ENCODE measurements at regions not wholly inside any gene's neighbourhood (a gene's known extent, or its start where the extent isn't known, plus 50 kb on each side); places are given as distances from the start of the nearest gene placed in this dataset.

DNA sequence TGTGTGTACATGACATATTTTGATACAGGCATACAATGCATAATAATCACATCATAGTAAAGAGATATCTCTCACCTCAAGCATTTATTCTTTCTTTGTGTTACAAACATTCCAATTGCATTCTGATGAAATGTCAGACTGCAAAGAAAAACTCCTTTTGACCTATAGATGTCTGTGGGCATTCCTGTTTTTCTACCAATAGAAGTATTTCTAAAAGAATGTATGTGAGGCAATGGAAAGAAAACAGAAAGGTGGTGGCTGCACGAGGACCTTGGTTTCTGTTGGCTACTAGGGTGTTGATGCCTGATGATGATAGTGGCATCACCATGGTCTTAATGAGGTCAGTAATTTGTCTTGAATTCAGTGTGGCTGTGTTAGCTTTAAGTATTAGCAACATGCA, 137.0 kb upstream of the ANO3 start:
- DNase-seq, result no peak

DNA sequence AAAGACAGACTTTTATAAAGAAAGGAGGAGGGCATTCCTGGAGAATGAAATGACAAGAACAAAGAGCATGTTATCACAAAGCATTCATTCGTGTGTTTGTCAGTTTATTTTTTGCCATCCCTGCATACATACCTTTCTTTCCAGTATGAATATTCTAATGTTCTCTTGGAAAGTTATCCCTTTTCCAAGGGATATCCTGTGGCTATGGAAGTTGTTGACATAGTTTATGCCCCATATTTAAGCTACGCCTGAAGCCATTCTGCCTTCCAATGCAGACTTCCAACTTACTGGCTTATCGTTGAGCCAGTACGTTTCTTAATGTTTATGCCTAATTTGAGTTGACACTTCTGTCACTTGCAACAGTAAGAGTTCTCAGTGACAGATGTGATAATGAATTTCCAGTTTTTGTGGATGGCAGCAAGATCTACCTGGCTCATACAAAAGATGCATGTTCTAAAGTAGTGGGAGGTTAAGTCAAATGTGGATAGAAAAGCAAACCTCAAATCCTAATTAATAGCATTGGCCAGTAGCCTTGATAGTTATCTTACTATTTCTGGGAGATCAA, 133.3 kb upstream of the ANO3 start:
- DNase-seq, result no peak

DNA sequence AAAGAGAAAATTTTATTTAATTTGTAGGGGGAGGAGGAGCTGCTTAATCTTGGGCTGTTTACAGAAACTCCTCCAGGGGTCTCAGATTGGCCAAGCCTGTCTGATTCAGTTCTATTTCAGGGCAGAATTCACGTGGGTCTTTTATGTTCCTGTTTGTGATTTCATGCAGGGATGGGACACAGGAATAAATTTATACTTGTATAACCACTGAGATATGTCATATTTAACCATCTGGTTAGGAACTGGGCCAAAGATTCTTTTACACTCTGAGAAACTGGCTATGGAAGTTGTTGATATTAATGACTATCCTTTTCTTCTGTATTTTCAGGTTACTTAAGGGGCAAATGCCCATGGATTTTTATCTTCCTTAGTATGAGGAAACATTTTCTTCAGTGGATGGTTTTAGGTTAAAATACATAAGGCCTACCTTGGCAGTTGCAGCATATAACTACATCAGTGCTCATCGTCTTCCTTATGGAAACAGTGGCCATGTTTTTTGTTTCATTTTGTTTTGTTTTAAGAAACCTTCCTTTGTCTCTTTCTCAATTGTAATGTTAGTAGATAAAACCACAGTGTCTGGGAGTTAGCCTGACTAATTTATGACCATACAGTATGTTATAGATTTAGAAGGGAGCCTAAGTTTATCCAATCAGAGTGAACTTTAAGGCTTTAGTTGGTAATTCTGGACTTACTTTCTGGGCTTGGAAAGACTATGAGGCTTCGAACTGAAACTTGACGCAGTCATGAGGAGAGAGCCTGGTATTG, 132.4 kb upstream of the ANO3 start:
- DNase-seq, result no peak

DNA sequence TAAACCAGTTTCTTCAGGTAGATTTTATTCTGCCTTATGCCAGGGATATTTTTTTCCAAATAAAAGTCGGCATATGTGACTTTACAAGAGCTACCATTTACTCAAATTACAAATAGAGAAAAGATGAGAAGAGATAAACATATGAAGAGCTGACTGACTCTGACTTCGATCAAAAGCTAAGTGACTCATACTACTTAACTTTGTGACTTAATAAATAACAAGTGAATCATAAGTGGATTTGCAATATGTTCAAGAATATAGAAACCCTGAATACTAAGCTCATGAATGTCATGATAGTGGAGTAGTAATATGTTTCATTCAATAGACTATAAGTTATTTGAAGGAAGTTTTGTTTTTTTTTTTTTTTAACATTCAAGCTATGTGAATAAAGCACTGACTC, 130.5 kb upstream of the ANO3 start:
- DNase-seq, result no peak

DNA sequence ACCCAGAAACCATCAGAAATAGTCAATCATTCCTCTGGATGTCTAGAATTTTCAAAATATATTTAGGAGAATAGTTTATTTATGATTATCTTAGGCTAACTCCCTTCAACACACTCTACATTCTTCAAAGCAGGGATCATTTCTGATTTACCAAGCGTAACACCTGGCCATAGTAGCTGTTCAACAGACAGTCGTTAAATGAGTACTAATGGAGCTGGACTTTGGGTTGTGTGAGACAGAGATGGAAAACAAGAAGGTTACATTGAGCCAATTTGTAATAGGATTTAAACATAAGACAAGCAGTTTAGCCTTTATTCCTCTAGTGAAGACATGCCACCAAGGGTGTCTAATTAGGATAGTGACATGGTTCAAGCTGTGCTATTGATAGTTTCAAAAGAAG, 129.2 kb upstream of the ANO3 start:
- no peak for DNase-seq

DNA sequence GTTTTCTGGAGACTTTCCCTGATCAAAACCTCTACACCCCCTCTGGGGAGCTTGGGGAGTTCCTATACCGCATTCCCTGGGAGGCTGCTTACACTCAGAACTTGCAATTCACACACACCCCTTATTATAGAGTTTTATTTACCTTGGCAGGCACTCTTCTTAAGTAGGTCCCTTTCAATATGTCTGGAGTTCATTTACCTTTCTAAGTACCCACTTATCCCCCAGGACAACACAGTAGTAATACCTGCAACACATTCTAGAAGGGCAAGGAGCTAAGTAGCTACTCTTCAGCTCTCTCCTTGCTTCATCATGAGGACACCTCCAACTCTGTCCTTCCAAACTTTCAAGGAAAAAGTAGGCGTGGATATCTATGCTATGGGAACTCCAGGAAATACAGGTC, 127.8 kb upstream of the ANO3 start:
- DNase-seq, result no peak

DNA sequence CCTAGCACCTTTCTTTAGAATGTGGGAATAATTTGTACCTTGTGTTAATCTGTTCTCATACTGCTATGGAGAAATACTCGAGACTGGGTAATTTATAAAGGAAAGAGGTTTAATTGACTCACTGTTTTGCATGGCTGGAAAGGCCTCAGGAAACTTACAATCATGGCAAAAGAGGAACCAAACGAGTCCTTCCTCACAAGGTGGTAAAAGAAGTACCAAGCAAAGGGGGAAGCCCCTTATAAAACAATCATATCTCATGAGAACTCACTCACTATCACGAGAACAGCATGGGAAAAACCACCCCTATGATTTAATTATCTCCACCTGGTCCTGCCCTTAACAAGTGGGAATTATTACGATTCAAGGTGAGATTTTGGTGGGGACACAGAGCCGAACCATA, 127.1 kb upstream of the ANO3 start:
- DNase-seq, result no peak

DNA sequence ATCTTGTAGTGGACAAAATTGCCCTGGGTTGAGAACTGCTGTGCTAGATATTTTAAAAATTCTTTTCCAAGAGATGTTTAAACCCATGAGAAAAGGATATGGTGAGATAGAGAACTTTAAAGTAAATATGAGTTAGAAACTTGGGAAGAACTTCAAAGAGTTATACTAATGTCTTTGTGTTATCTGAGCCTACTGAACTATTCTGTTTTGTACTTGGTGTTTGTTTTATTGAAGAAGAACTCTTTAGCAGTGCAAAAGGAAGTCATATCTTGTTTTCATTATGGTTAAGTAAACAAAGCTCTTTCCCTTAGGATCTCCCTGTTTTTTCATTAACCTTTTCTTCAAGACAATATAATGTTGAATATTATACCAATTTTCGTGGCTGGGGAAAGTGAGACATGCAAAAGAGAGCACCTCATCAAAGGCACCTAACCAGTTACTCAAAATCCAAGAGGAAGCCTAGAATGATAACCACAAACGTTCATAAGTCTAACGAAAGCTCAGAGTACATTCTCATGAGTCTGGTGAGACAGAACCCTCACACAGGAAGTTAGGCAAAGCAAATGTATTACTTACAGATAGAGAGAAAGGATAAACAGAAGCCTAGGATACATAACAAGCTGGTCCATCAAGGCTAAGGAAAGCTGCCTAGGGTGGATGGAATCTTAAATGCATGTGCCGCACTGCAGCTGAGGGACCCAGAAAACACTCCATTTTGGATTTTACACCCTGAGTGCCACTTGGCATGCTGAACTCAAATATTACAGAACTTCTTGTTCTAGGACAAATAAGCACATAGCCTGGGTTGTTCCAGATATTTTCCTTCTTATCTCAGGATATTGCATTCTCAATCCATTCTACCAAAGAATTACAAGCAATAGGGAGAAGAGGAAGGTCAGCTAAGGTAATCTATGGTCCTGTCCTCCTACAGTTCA, 112.5 kb upstream of the ANO3 start:
- DNase-seq, result no peak

DNA sequence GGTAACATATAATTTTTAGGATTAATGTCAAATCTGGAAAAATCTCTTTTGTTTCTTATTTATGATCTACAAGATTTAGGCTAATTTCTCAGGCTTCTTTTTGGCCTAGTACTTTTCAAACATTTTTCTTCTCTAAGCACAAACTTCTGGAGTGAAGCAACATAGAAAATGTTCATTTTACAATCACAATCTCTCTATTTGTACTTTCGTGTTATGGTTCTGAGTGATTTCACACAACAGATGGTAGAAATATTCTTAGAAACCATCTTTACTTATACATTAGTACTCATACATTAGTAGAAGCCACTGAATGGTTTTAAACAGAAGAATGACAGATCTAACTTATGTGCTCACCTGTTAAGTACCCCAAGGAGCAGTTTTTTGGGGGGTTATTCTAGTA, 106.3 kb upstream of the ANO3 start:
- DNase-seq, result no peak

DNA sequence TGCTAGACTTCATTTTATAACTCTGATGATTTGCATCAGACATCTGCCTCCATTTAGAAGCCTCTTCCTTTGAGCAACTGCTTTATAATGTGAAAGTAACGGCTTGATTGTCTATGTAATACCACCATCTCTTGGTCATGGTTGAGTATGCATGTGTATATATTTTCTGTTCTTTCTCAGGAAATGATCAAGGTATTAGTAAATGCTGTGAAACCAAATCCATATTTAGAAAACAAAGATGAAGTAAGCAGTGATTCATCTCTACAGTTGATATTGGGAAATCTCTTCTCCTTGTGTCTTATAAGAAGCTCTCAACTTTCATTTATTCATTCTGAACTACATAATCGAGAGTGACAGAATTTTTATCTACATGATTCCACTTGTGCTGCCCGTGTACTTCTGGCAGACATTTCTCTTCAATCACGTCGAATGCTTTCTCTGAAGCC, 104.6 kb upstream of the ANO3 start:
- DNase-seq, result no peak

DNA sequence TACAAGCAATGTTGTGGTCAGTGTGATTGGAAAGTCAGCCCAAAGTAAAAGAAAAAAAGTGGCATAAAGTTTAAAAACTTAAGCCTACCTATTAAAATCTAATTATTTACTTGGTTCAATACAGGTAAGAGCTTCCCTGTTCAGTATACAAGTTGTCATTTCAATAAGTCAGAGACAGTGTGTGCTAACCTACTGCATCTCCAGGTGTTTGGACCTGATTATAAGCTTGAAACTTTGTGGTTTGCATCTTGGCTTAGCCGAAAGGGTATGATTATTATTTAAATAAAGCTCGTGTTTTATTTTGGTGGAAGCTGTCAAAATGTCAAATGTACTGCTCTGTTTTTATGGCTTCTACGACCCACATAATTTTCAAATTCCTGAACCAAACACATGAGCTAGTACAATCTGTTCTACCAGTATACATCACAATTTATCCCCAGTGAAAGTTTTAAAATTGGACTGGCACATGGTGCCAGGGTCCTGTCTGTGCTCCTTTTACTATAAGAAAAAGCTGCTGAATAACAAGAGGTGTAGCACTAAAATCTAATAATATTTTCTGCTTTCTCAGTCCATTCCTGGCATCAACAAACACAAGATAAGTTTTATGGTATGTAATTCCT, 103.9 kb upstream of the ANO3 start:
- no peak for DNase-seq

DNA sequence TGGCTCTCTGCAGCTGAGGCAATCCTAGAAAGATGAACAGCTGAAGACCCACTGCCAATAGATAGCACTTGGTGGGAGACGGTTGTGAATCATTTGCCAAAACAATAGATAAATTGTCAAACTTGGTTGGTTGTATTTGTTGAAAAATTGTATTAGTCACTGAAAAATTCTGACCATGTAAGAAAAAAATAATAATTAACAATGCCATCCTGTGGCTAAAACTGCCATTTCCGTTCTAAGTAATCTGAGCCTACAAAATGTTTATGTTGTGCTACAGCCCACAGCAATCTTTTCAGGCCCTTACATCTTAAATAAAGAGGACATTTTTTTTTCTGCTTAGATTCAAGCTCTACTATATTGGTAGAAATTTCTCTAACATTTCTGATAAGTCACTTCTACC, 103.2 kb upstream of the ANO3 start:
- no peak for DNase-seq

DNA sequence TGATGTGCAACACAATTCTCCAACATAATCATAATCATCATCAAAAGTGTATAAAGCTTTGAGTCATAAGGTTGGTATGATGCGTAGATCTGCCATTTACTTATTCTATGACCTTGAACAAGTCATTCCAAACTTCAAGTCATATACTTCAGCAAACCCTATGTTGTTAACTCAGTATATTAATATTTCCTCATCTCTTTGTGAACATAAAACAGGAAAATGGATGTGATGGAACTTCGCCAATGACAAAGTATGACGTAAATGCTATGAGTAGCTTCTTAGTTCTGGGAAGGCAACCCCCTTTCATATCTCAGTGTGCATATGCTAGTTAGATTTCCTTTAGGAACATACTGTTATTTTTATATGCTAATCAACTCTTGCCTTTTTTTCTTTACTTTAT, 102.7 kb upstream of the ANO3 start:
- no peak for DNase-seq

DNA sequence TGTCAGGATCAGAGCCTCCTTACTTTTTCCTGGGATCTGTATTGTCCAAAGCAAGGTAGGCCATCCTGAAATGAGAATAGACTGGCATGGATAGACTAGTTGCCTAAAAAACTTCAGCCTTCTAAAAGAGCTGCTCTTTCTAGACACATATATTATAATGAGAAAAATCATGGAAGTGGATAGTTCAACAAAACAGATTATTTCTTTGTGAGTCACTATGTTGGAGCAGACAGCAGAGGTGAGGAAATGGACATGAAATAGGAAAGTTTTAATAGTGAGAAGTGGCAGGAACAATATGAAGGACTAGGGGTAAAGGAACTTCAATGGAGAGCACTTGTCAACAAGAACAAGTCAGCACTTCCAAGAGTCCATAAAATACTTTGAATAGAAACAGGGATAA, 101.9 kb upstream of the ANO3 start:
- DNase-seq, result no peak

DNA sequence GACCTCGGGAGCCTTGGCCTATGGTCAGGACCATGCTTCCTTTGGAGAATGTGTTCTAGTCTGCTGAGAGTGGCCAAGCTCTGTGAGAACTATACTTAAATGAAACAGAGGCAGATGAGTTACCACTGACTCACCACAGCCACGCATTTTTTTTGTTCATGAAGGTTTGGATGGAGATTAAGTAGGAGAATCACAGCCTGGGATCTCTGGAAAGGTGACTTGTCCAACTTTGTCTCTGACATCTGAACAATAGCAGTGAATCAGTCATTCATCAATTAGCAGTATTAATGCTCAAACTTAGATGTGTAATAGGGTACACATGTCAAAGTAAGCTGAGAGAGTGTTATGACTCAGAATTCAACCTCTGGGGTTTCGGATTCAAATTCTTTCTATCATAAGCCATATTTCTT, 100.7 kb upstream of the ANO3 start:
- DNase-seq, result no peak

DNA sequence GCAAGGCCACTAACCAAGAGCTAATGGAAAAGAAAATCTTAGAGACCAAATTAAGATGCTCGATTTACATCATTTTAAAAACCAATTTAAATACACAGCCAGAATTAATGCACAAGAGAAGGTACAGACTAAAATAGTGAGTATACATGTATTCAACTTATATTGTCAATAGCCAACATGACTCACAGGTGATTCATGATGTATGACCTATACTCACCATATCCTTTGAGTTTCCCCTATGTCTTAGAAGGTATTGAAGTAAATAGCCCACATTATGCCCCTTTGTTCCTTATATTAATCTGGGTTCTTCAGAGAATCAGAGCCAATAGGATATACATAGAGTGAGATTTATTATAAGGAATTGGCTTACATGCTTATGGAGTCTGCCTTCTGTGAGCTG, 97.5 kb upstream of the ANO3 start:
- DNase-seq, result no peak

DNA sequence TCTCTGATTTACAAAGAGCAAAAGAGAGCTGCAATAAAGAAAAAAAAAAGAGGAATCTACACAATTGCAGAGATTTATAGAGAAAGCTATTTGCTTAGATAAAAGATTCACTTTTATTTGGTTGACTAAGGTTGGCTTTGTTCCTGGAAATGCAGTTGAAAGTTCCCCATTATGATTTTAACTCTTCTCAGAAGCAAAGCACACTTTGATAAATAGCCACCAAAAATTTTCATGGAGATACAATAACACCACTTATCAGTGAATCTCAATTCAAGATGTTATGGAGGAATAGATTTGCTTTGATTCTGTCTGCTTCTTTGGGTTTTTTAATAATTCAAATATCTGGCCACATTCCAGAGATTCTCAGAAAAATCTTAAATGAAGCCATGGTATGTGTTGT, 88.5 kb upstream of the ANO3 start:
- no peak for DNase-seq

DNA sequence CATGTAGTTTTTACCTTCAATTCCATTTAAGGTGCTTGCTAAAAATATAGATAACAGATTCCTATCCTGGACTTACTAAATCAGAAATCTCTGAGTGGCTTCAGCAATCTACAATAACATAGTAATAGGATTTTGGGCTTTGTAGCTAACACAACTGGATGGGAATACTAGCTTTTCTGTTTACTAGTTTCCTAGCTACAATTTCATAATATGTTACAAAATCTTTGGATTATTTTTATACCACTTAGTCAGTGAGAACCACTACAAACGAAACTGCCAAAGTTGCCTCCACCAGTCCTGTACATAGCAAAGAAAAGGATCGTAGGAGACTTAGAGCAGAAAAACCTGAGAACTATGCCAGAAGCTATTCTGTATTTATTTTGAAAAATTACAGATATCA, 87.7 kb upstream of the ANO3 start:
- no peak for DNase-seq

DNA sequence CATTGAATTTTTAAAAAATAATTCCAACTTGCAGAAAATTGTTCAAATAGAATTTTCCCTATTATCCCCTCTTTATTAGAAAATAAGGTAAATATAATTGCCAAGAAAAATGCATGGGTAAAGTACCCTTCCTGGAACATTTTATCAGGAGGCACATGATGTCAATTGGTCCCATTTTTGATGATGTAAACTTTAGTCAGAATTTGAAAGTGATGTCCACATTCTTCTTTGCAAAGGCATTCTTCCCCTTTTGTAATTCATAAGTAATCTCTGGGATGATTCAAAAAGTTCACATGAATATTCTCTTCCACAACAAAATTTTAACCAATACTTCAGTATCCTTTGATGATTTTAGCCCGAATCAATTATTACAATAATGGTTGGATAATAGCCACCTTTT, 86.9 kb upstream of the ANO3 start:
- no peak for DNase-seq

DNA sequence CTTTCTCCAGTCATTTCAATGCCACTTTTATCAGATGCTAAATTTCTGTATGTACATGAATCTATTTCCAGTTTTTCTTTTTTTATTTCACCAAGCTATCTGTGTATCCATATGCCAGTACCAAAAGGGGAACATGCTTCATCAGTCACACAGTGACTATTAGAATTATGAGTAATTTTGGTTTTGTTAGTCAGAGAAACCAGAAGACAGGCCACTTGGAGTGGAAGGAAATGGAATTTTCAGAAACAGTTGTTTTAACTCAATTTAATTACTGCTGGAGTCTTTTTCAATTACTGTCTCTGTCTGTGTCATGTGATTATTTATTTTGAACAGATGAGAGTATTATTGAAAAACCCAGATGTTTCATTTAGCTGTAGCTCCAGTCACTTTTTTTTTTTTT, 84.6 kb upstream of the ANO3 start:
- no peak for DNase-seq

DNA sequence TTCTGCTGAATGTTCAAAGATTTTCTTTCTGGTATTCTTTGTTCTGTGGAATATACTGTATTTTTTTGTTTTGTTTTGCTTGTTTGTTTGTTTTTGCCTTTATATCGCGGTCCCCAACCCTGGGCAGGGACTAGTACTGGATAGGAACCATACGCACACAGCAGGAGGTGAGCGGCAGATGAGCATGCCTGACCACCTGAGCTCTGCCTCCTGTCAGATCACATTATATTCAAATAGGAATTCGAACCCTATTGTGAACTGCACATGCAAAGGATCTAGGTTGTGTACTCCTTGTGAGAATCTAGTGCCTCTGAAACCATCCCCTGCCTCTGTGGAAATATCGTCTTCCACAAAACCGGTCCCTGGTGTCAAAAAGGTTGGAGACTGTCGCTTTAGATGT, 83.3 kb upstream of the ANO3 start:
- no peak for DNase-seq

DNA sequence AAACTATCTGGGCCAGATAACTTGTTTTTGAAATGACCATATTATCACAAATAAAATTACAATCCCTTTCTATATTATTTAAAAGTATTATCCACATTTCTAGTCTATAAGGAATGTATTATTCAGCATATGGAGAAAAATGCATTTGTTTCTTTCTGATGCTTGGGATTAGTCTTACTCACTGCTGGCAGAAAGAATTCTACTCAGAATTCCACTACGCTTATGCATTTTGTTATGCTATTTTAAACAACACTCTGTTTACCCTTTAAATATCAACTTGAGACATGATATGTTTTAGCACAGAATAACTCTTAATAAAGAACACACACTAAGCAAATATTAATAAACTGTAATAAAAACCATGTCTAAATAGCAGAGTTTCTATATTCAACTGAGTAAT, 77.6 kb upstream of the ANO3 start:
- no peak for DNase-seq

DNA sequence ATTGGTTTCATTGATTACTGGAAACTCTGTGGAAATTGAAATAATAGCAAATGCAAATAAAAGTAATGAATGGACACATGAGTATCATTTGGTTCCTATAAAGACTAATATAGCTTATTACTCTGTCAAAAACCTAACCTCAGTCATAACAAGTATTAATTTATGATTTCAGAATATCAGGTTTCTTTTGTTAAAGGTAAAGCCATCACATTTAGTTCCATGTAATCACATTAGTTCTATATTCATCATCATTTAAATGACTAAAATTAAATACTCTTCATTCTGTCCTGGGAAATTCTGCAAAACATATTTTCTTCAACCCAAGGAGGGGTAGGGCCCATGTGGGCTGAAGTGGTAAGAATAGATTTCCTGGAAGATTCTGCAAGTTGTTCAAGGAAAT, 68.2 kb upstream of the ANO3 start:
- DNase-seq, result no peak
